IMR-90 (cell line): ENCODE measurements at regions not wholly inside any gene's neighbourhood (a gene's known extent, or its start where the extent isn't known, plus 50 kb on each side); places are given as distances from the start of the nearest gene placed in this dataset.

Source experiments
- BHLHE40 ChIP-seq: fragments of 150-350 bp; IDR thresholded peaks from 2 replicates; pipeline ENCODE4 v1.6.1; 2016; ENCODE audit warnings: mild to moderate bottlenecking, low read depth, low read length
- CEBPB ChIP-seq: IDR thresholded peaks from 2 replicates; pipeline ENCODE4 v1.6.1; 2012; ENCODE audit warnings: low read depth, low read length, improper control_type of control experiment
- FOS ChIP-seq: fragments of 150-350 bp; IDR thresholded peaks from 2 replicates; pipeline ENCODE4 v1.6.1; 2016; ENCODE audit warnings: low read depth, low read length
- MAFK ChIP-seq: IDR thresholded peaks from 2 replicates; pipeline ENCODE4 v1.6.1; 2012; ENCODE audit warnings: low read depth, low read length, improper control_type of control experiment
- MXI1 ChIP-seq: IDR thresholded peaks from 2 replicates; pipeline ENCODE4 v1.6.1; 2012; ENCODE audit warnings: low read depth, mild to moderate bottlenecking, low read length, moderate library complexity, borderline replicate concordance
- POLR2A ChIP-seq: IDR thresholded peaks from 2 replicates; pipeline ENCODE4 v1.6.1; 2012; ENCODE audit warnings: mild to moderate bottlenecking, low read depth, low read length
- RAD21 ChIP-seq: IDR thresholded peaks from 2 replicates; pipeline ENCODE4 v1.6.1; 2012; ENCODE audit warnings: low read length, improper control_type of control experiment
- TF ChIP-seq, protein P1 (sequence below): conservative IDR thresholded peaks from 2 replicates; pipeline ENCODE4 v1.5.1; 2012; ENCODE audit warnings: mild to moderate bottlenecking, low read depth, low read length, improper control_type of control experiment
- TF ChIP-seq, protein P2 (sequence below): fragments of 150-350 bp; IDR thresholded peaks from 2 replicates; pipeline ENCODE4 v1.6.1; 2016; ENCODE audit warnings: low read depth, mild to moderate bottlenecking, low read length, moderate library complexity, borderline replicate concordance

DNA sequence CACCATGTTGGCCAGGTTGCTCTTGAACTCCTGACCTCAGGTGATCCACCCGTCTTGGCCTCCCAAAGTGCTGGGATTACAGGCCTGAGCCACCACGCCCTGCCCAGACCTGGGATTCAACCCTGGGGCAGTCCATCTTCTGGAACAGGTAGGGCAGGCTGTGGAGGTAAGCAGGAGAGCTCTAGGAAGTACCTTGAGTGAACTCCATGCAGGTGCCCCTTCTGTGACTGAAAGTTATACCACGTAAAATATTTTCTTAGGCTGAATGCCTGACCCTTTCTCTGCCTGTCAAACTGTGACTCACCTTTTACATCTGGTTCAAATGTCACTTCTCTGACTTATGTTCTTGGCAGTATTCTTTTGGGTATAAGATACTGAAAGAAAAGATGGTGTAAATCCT lies 86.7 kb upstream of the ELAC2 start:
- TF ChIP-seq BHLHE40 (no peak), RAD21 (no peak), POLR2A (no peak), FOS (no peak), MXI1 (no peak), CEBPB (no peak), MAFK (no peak)
- TF ChIP-seq, protein P1, sequence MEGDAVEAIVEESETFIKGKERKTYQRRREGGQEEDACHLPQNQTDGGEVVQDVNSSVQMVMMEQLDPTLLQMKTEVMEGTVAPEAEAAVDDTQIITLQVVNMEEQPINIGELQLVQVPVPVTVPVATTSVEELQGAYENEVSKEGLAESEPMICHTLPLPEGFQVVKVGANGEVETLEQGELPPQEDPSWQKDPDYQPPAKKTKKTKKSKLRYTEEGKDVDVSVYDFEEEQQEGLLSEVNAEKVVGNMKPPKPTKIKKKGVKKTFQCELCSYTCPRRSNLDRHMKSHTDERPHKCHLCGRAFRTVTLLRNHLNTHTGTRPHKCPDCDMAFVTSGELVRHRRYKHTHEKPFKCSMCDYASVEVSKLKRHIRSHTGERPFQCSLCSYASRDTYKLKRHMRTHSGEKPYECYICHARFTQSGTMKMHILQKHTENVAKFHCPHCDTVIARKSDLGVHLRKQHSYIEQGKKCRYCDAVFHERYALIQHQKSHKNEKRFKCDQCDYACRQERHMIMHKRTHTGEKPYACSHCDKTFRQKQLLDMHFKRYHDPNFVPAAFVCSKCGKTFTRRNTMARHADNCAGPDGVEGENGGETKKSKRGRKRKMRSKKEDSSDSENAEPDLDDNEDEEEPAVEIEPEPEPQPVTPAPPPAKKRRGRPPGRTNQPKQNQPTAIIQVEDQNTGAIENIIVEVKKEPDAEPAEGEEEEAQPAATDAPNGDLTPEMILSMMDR = no peak
- TF ChIP-seq, protein P2, sequence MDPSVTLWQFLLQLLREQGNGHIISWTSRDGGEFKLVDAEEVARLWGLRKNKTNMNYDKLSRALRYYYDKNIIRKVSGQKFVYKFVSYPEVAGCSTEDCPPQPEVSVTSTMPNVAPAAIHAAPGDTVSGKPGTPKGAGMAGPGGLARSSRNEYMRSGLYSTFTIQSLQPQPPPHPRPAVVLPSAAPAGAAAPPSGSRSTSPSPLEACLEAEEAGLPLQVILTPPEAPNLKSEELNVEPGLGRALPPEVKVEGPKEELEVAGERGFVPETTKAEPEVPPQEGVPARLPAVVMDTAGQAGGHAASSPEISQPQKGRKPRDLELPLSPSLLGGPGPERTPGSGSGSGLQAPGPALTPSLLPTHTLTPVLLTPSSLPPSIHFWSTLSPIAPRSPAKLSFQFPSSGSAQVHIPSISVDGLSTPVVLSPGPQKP = no peak
